Activated effector memory CD4-positive, alpha-beta T cell treated with Interleukin-2 at 50 U/mL for 16 hours (primary cell): ENCODE measurements at regions not wholly inside any gene's neighbourhood (a gene's known extent, or its start where the extent isn't known, plus 50 kb on each side); places are given as distances from the start of the nearest gene placed in this dataset.
"Not testable (repeated sequence)": the region's sequence is repeated elsewhere in the genome, so short reads cannot be mapped to it uniquely, and the experiment has no call there.

Experiments
- DNase-seq: peaks from one replicate; pipeline ENCODE4 v3.0.0-alpha.2; 2020

DNA sequence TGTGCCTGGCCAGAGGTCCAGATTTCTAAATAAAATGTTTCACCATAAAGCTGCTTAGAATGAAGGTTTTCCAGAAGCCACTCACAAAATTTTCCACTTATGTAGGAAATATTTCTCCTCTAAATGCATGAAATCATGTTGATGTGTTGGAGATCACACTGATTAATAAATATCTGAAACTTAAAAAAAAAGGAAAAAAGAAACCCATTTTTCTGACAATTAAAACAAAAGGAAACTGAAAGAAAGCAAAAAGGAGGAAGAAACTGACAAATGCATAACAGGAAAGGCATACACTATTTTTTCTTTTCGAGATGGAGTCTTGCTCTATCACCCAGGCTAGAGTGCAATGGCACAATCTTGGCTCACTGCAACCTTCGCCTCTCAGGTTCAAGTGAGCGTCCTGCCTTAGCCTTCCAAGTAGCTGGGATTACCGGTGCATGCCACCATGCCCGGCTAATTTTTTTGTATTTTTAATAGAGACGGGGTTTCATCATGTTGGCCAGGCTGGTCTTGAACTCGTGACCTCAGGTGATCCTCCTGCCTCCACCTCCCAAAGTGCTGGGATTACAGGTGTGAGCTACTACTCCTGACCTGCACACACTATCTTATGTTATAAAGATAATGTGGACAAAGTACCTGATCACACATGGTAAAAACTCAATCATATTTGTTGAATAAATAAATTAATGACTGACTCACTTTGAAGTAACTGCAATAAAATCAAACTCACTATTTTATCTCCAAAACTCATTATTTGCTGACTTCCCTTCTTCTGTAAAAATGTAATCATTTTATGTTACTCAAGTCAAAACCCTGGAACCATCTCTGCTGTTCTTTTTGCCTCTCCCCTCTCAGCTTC, 149.8 kb upstream of the NR5A2 start:
- no peak for DNase-seq

GRCh38 chr1:199878823-199879222, 148.7 kb upstream of the NR5A2 start:
- DNase-seq: no peak

- DNase-seq: no peak
Measured at GRCh38 chr1:199898654-199899053, 128.9 kb upstream of the NR5A2 start.

DNA sequence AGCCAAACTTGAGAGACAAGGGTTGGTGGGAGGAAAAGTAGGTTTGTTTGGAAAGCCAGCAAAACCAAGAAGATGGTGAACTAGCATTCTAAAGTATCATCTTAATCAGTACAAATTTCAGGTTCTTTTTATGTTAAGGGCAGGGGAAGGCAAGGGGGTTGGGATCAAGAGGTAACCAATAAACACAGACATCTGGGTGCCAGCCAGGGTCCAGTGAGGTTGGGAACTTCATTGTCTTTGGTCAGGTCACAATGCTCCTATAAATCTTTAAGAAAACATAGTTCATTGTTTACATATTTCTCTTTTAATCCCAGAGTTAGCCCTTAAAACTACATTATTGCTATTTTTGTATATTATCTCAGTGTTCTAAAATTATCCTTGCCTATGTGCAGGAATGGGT, 126.2 kb upstream of the NR5A2 start:
- no peak for DNase-seq

GRCh38 chr1:199907361-199907760, 120.1 kb upstream of the NR5A2 start:
- no peak for DNase-seq

- DNase-seq: no peak
Measured at GRCh38 chr1:199909137-199909536, 118.4 kb upstream of the NR5A2 start.

DNA sequence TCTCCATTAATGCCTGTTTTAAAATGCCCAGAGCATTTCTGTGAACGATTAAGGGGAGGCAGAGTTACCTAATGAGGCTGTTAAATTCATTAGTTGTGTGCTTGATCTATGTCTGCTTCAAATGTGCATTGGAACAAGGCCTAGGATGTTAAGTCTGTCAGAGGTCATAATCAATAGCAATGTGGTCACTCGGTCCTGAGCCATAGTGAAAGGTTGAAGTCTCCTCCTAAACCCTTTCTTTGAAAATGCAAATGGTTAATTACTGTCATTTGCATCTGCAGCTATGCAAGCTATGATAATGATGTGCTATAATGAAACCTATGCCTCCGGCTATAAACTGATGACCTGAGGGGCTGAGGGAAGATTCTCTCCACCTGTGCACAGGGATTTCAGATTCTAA, 114.2 kb upstream of the NR5A2 start:
- DNase-seq: no peak

DNA sequence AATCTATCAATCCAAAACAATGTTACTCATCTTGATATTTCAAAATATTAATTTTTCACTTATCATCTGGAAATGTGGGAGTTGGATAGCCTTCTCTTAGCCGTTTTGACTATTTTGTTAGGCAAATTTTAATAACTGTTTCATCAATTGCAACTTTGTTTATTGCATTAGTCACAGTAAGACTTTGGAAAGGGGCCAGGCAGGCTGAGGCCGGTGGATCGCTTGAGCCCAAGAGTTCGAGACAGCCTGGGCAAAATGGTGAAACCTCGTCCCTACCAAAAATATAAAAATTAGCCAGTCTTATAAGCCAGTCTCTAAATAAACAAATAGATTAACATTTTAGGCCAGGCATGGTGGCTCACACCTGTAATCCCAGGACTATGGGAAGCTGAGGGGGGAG, 113.0 kb upstream of the NR5A2 start:
- DNase-seq: no peak

- DNase-seq: no peak
Measured at GRCh38 chr1:199918196-199918769, 109.2 kb upstream of the NR5A2 start.

DNA sequence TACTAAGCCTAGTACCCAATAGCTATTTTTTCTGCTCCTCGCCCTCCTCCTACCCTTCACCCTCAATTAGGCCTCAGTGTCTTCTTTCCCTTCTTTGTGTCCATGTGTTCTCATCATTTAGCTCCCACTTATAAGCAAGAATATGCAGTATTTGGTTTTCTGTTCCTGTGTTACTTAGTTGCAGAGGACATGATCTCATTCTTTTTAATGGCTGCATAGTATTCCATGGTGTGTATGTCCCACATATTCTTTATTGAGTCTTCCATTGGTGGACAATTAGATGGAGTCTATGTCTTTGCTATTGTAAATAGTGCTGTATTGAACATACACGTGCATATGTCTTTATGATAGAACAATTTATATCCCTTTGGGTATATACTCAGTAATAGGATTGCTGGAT, 106.9 kb upstream of the NR5A2 start:
- DNase-seq: no peak

GRCh38 chr1:199929556-199929955, 98.0 kb upstream of the NR5A2 start:
- no peak for DNase-seq

- not testable (repeated sequence) for DNase-seq
Measured at GRCh38 chr1:199930067-199930466, 97.4 kb upstream of the NR5A2 start.

DNA sequence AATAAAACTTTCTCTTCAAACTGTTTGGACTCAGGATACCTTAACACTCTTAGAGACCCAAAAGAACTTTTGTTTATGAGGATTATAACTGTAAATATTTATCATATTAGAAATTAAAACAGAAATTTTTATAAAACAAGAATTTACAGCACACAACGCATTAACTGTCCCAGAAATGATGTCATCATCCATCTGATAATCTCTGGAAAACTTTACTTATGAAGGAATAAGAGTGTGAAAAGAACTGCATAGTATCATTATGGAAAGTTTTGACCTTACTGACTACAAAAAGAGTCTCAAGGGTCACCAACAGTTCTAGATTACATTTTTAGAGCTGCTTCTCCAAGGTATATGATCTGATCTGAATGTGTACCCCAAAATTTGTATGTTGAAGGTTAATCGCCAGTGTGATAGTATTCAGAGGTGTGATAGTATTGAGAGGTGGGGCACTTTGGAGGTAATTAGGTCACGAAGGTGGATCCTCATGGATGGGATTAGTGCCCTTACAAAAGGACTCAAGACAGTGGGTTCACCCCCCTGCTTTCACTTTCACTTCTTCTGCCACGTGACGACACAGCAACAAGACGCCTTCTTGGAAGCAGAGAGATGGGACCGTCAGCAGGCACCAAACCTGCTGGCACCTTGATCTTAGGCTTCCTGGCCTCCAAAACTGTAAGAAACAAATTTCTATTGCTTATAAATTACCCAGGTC, 95.7 kb upstream of the NR5A2 start:
- DNase-seq: no peak

GRCh38 chr1:199932462-199932861, 95.0 kb upstream of the NR5A2 start:
- no peak for DNase-seq

GRCh38 chr1:199936441-199936840, 91.1 kb upstream of the NR5A2 start:
- DNase-seq: no peak

DNA sequence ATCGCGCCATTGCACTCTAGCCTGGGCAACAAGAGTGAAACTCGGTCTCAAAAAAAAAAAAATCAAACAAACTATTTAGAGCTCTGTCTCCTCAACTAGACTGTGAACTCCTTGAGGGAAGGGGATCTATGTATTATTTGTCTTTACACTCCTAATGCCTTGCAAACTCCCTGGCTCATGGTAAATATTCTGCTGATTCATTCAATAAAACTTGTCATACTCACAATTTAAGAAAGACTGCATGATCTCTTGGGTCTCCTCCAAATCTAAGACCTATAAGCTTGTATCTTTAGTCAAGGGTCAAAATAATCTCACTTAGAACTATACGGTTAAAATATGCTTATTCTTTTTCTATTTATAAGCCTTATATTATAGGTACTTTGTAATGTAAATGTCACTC, 90.3 kb upstream of the NR5A2 start:
- DNase-seq: no peak

DNA sequence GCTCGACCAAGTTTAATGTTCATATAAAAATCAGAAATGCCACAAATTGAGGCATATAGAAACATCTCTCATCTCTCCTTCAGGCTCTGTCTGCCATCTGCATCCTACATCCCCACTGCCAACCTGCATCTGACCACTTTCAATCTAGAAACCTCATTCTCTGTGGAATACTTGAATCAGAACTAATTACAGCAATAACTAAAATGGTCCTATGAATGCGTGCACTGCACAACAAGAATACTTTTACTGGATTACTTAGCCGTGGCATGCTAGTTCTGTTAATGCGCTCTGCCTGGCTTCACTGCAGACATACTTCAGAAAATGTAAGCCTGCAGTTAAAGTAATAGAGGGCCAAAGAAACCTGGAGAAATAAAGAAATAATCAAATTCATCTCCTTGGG, 89.8 kb upstream of the NR5A2 start:
- no peak for DNase-seq

GRCh38 chr1:199944986-199945385, 82.5 kb upstream of the NR5A2 start:
- no peak for DNase-seq

GRCh38 chr1:199945591-199945990, 81.9 kb upstream of the NR5A2 start:
- DNase-seq: no peak

- DNase-seq: no peak
Measured at GRCh38 chr1:199946305-199947155, 81.0 kb upstream of the NR5A2 start.

- no peak for DNase-seq
Measured at GRCh38 chr1:199948587-199949280, 78.8 kb upstream of the NR5A2 start.

DNA sequence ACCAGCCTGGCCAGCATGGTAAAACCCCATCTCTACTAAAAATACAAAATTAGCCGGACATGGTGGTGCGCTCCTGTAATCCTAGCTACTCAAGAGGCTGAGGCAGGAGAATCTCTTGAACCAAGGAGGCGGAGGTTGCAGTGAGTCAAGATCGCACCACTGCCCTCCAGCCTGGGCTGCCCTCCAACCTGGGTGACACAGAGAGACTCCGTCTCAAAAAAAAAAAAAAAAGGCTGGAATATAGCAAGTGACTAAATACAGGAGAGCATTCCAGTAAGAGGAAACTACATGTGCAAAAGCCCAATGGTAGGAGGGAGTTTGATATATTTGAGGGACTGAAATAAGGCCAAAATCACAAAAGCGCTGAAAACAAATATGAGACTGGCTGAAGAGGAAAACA, 76.5 kb upstream of the NR5A2 start:
- not testable (repeated sequence) for DNase-seq
